ENCODE measurements at regions not wholly inside any gene's neighbourhood (a gene's known extent, or its start where the extent isn't known, plus 50 kb on each side); places are given as distances from the start of the nearest gene placed in this dataset.

DNA sequence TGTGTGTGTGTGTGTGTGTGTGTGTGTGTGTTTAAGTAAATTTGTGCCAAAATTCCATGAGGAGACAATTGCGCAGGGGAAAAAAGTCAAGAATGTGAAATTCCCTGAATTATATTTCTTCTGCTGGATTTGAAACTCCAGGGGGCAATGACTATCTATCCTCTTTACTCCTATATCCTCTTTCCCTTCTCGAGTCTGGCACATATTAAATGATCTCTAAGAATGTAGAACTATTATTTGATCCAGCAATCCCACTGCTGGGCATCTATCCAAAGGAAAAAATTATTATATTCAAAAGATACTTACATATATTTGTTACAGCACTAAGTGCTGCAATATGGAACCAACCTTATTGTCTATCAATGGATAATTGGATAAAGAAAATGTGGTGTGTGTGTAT lies 350.1 kb upstream of the ADAMTS9 start:
- DNase-seq (ENCODE audit: insufficient read length, low spot score) (no peak), FAIRE-seq (no peak)
- TF ChIP-seq, protein P1, sequence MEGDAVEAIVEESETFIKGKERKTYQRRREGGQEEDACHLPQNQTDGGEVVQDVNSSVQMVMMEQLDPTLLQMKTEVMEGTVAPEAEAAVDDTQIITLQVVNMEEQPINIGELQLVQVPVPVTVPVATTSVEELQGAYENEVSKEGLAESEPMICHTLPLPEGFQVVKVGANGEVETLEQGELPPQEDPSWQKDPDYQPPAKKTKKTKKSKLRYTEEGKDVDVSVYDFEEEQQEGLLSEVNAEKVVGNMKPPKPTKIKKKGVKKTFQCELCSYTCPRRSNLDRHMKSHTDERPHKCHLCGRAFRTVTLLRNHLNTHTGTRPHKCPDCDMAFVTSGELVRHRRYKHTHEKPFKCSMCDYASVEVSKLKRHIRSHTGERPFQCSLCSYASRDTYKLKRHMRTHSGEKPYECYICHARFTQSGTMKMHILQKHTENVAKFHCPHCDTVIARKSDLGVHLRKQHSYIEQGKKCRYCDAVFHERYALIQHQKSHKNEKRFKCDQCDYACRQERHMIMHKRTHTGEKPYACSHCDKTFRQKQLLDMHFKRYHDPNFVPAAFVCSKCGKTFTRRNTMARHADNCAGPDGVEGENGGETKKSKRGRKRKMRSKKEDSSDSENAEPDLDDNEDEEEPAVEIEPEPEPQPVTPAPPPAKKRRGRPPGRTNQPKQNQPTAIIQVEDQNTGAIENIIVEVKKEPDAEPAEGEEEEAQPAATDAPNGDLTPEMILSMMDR (IDR thresholded peaks at IDR 0.05; ENCODE audit: insufficient read depth, missing control alignments), result no peak

DNA sequence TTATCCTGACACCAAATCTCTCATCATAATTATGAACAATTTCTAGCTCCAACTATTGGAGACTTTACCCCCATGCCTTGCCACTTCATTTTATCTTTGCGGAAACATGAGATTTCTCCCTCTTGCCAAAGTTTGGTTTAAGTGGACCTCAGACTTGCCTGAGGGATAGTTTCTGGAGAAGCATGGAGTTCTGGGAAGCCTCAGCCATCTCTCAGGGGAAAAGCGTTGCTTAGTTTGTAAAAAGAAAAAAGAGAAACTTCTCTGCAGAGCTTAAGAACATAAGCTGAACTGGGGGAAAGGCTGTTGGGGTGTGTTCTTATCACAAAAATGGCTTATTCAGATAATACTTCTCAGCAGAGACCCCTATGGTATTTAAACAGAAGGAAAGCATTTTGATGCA lies 347.4 kb upstream of the ADAMTS9 start:
- DNase-seq (ENCODE audit: insufficient read length, low spot score), result no peak
- FAIRE-seq, result no peak
- TF ChIP-seq, protein P1 (IDR thresholded peaks at IDR 0.05; ENCODE audit: insufficient read depth, missing control alignments), result no peak

DNA sequence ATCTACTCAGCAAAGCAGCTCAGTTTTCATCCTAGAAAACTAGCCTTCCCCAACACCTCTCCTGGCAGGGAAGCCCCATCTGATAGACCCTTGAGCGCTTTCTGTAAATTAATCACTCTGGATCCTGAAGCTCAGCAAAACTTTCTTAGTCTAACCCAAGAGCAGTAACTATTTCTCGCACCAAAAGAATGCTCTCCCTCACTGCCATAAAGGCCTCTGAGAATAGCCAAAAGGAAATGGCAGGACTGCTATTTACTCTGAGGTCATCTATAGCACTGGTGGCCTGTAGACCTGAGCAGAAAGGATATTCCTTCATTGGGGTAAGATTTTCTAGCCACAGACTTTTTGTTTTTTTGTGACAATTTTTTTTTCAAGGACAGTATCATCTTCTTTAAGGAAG lies 345.8 kb upstream of the ADAMTS9 start:
- TF ChIP-seq, protein P1 (IDR thresholded peaks at IDR 0.05; ENCODE audit: insufficient read depth, missing control alignments), result no peak
- no peak for DNase-seq (ENCODE audit: insufficient read length, low spot score)
- no peak for FAIRE-seq

DNA sequence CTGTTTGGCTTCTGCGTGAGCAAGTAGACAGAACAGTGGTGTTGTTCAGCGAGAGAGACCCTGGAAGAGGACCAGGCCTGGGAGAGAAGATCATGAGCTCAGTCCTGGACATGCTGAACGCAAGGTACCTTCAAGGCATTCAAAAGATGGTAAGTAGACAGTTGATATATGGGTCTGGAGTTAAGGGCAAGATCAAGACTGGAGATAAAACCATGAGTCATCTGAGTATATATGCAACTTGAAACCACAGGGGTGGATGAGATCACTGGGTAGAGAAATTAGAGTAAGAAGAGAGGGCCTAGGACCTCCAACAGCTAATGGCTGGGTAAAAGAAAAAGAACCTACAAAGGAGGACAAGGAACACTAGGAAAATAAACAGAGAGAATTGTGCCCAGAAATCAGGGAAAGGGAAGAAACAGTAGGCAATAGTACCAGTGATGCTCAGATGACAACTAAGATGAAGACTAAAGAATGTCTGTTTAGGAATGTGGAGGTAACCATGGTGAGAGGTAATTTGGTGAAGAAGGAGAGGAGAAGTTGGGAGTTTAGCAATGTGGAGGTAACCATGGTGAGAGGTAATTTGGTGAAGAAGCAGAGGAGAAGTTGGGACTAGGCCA lies 343.2 kb upstream of the ADAMTS9 start:
- DNase-seq (ENCODE audit: insufficient read length, low spot score), result no peak
- TF ChIP-seq, protein P1 (IDR thresholded peaks at IDR 0.05; ENCODE audit: insufficient read depth, missing control alignments), result no peak
- FAIRE-seq, result no peak

DNA sequence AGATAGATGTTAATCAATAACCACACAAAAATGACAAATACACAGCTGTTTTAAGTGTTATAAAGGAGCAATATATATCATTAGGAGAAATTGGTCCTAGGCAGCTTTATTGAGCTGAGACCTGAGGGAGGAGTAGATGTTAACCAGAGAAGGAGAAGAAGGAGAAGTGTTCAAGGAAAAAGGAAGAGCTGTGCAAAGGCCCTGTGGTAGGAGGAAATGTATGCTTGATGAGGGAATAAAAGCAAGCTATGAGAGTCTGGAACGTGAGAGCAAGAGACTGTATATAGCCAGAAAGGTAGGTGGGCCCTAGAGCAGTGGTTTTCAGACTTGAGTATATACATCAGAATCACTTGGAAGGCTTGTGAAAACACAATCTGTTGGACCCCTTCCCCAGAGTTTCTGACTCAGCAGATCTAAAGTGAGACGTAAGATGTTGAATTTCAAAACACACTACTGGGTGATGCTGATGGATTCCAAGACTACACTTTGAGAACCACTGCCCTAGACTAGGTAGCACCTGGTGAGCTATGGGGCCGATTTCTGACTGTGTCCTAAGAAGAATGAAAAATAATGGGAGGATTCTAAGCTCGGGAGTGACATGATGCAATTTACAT lies 342.3 kb upstream of the ADAMTS9 start:
- FAIRE-seq (no peak), DNase-seq (ENCODE audit: insufficient read length, low spot score) (no peak)
- TF ChIP-seq, protein P1 (IDR thresholded peaks at IDR 0.05; ENCODE audit: insufficient read depth, missing control alignments), result no peak

DNA sequence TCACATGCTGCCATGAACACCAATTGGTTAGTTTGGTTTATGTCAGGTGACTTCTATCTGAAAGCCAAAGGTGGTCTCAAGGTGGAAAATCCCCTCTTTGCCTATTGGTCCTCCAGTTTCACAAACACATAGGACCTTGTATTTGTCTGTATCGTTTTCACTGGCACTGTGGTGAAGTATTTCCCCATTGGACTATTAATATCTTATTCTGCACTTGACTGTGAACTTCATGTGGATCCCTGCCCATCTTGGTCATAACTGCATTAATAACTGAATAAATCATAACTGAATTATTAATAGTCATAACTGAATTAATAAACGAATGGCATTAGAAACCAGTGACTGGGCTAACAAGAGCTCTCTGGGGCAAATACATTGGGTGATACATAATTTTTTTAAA lies 341.3 kb upstream of the ADAMTS9 start:
- DNase-seq (ENCODE audit: insufficient read length, low spot score), result no peak
- FAIRE-seq, result no peak
- TF ChIP-seq, protein P1 (IDR thresholded peaks at IDR 0.05; ENCODE audit: insufficient read depth, missing control alignments), result no peak

DNA sequence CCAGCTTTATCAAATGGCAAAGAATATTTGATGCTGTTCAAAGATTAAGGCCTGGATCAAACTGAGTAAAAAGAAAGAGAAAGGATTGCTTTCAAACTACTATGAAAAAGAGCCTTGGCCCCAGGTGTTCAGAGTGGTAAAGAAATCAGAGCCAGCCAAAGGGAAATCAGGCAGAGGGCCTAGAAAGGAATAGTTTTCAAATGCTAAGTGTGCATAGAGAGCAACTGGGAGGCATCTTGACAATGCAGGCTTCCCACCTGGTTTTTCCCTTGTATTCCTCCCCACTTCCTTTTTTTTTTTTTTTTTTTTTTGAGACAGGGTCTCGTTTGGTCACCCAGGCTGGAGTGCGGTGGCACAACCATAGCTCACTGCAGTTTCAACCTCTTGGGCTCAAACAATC lies 340.2 kb upstream of the ADAMTS9 start:
- TF ChIP-seq, protein P1 (IDR thresholded peaks at IDR 0.05; ENCODE audit: insufficient read depth, missing control alignments), result no peak
- DNase-seq (ENCODE audit: insufficient read length, low spot score) (no peak), FAIRE-seq (no peak)

All from D721Med (cell line).